ENCODE measurements at regions not wholly inside any gene's neighbourhood (a gene's known extent, or its start where the extent isn't known, plus 50 kb on each side); places are given as distances from the start of the nearest gene placed in this dataset.
"Not testable (repeated sequence)": the region's sequence is repeated elsewhere in the genome, so short reads cannot be mapped to it uniquely, and the experiment has no call there.

- no peaks in the 10 kb centered on the region for H3K36me3 ChIP-seq
- peaks cover 7 to 21% (median 14%) of the 10 kb centered on the region in 10 experiments for H3K4me1 ChIP-seq
- no peaks in the 10 kb centered on the region; a peak in 1 of 22 replicates for H4K20me1 ChIP-seq
- no peak for TF ChIP-seq Cebpa-rat (IDR thresholded peaks at IDR 0.05)
- no peak overlapping the region for H3K27ac ChIP-seq
- H3K4me3 ChIP-seq: no peak overlapping the region
- H3K4me2 ChIP-seq: no peak overlapping the region
- H3K27me3 ChIP-seq: peaks cover 0 to 43% (median 0%) of the 10 kb centered on the region in 11 experiments; a peak in 4 of 22 replicates
- H3K9ac ChIP-seq: no peak overlapping the region
- H3K9me3 ChIP-seq (replicated peaks in 1 of 11): no peaks in the 10 kb centered on the region
Measured at GRCh38 chr2:129806990-129807389, 172.5 kb upstream of the RAB6C start.

GRCh38 chr2:129807642-129808338 lies 171.7 kb upstream of the RAB6C start:
- not testable (repeated sequence) for H3K9me3 ChIP-seq (replicated peaks in 1 of 11); H3K9ac ChIP-seq; H3K27ac ChIP-seq; H4K20me1 ChIP-seq; H3K36me3 ChIP-seq; H3K4me2 ChIP-seq; H3K4me3 ChIP-seq
- Histone ChIP-seq H3K4me1 (peaks cover 12 to 21% (median 15%) of the 10 kb centered on the region in 10 experiments), H3K27me3 (peaks cover 0 to 43% (median 0%) of the 10 kb centered on the region in 11 experiments; a peak in 4 of 22 replicates)

- Histone ChIP-seq H4K20me1 (peaks cover 0 to 5% (median 0%) of the 10 kb centered on the region in 11 experiments; a peak in 3 of 22 replicates), H3K27me3 (peaks cover 0 to 43% (median 0%) of the 10 kb centered on the region in 11 experiments; a peak in 4 of 22 replicates), H3K27ac (no peak overlapping the region), H3K4me1 (peaks cover 20 to 28% (median 22%) of the 10 kb centered on the region in 10 experiments), H3K9me3 (replicated peaks in 1 of 11) (peaks cover 4 to 10% (median 7%) of the 10 kb centered on the region in 11 experiments; a peak in 21 of 22 replicates), H3K9ac (no peak overlapping the region), H3K36me3 (no peaks in the 10 kb centered on the region), H3K4me3 (no peak overlapping the region), H3K4me2 (no peak overlapping the region)
- TF ChIP-seq Cebpa-rat (IDR thresholded peaks at IDR 0.05): no peak
Measured at GRCh38 chr2:129810521-129810920, 168.9 kb upstream of the RAB6C start.

GRCh38 chr2:129812071-129812470 lies 167.4 kb upstream of the RAB6C start:
- H3K27me3 ChIP-seq: peaks cover 0 to 38% (median 0%) of the 10 kb centered on the region in 11 experiments; a peak in 4 of 22 replicates
- H3K4me3 ChIP-seq: no peak overlapping the region
- peaks cover 8 to 16% (median 12%) of the 10 kb centered on the region in 11 experiments; a peak in 21 of 22 replicates for H3K9me3 ChIP-seq (replicated peaks in 1 of 11)
- peak overlapping the region; percentile 45 to 73 (median 61) for H3K4me2 ChIP-seq
- no peaks in the 10 kb centered on the region for H3K36me3 ChIP-seq
- H4K20me1 ChIP-seq: peaks cover 0 to 5% (median 0%) of the 10 kb centered on the region in 11 experiments; a peak in 3 of 22 replicates
- no peak overlapping the region for H3K9ac ChIP-seq
- peaks cover 20 to 28% (median 22%) of the 10 kb centered on the region in 10 experiments for H3K4me1 ChIP-seq
- no peak for TF ChIP-seq Cebpa-rat (IDR thresholded peaks at IDR 0.05)
- peak overlapping the region in 6 of 11 experiments; percentile 14 to 42 (median 36); a peak in 7 of 22 replicates for H3K27ac ChIP-seq

- Histone ChIP-seq H4K20me1 (peaks cover 0 to 5% (median 0%) of the 10 kb centered on the region in 11 experiments; a peak in 3 of 22 replicates), H3K27ac (peak overlapping the region in 6 of 11 experiments; percentile 14 to 42 (median 36); a peak in 7 of 22 replicates), H3K4me2 (peak overlapping the region; percentile 45 to 73 (median 61)), H3K4me3 (no peak overlapping the region), H3K9me3 (replicated peaks in 1 of 11) (peaks cover 8 to 16% (median 12%) of the 10 kb centered on the region in 11 experiments; a peak in 21 of 22 replicates), H3K4me1 (peaks cover 20 to 28% (median 22%) of the 10 kb centered on the region in 10 experiments), H3K9ac (no peak overlapping the region), H3K27me3 (peaks cover 0 to 38% (median 0%) of the 10 kb centered on the region in 11 experiments; a peak in 4 of 22 replicates), H3K36me3 (no peaks in the 10 kb centered on the region)
- TF ChIP-seq Cebpa-rat (IDR thresholded peaks at IDR 0.05): no peak
Measured at GRCh38 chr2:129812654-129813053, 166.8 kb upstream of the RAB6C start.

- Histone ChIP-seq H3K27ac (no peak overlapping the region), H3K9ac (no peak overlapping the region), H3K27me3 (peaks cover 0 to 35% (median 0%) of the 10 kb centered on the region in 11 experiments; a peak in 4 of 22 replicates), H3K4me3 (no peak overlapping the region), H3K4me1 (peaks cover 20 to 28% (median 22%) of the 10 kb centered on the region in 10 experiments), H3K36me3 (no peaks in the 10 kb centered on the region), H3K9me3 (replicated peaks in 1 of 11) (peaks cover 8 to 16% (median 12%) of the 10 kb centered on the region in 11 experiments; a peak in 21 of 22 replicates), H3K4me2 (peak overlapping the region; percentile 45 to 73 (median 61); a peak in 20 of 22 replicates), H4K20me1 (peaks cover 0 to 5% (median 0%) of the 10 kb centered on the region in 11 experiments; a peak in 3 of 22 replicates)
- TF ChIP-seq Cebpa-rat (IDR thresholded peaks at IDR 0.05): no peak
Measured at GRCh38 chr2:129813404-129813803, 166.1 kb upstream of the RAB6C start.

- Histone ChIP-seq H3K9me3 (replicated peaks in 1 of 11) (peaks cover 8 to 16% (median 12%) of the 10 kb centered on the region in 11 experiments), H3K4me3 (no peak overlapping the region), H3K4me2 (no peak overlapping the region), H3K9ac (no peak overlapping the region), H3K4me1 (peaks cover 13 to 19% (median 15%) of the 10 kb centered on the region in 10 experiments), H3K36me3 (no peaks in the 10 kb centered on the region), H4K20me1 (peaks cover 0 to 5% (median 0%) of the 10 kb centered on the region in 11 experiments; a peak in 2 of 22 replicates), H3K27ac (no peak overlapping the region), H3K27me3 (0 out of 22 replicates have a peak, but pooled peaks cover 0 to 3% (median 0%) of the 10 kb centered on the region in 11 experiments)
- TF ChIP-seq Cebpa-rat (IDR thresholded peaks at IDR 0.05): no peak
Measured at GRCh38 chr2:129816813-129817574, 162.5 kb upstream of the RAB6C start.

- H3K9me3 ChIP-seq (replicated peaks in 1 of 11): peaks cover 8 to 13% (median 12%) of the 10 kb centered on the region in 11 experiments
- no peak for TF ChIP-seq Cebpa-rat (IDR thresholded peaks at IDR 0.05)
- no peaks in the 10 kb centered on the region for H4K20me1 ChIP-seq
- H3K27me3 ChIP-seq: 0 out of 22 replicates have a peak, but pooled peaks cover 0 to 3% (median 0%) of the 10 kb centered on the region in 11 experiments
- no peak overlapping the region for H3K4me3 ChIP-seq
- no peak overlapping the region for H3K9ac ChIP-seq
- no peaks in the 10 kb centered on the region for H3K4me1 ChIP-seq
- H3K36me3 ChIP-seq: no peaks in the 10 kb centered on the region
- no peak overlapping the region for H3K27ac ChIP-seq
- H3K4me2 ChIP-seq: no peak overlapping the region
Measured at GRCh38 chr2:129819855-129820254, 159.6 kb upstream of the RAB6C start.

Measured in BLaER1 treated with 17β-estradiol and CSF1 and Interleukin-3, amounts not matched to agents 10 nM and 100 nM (cell line).